H1 (cell line): ENCODE measurements at regions not wholly inside any gene's neighbourhood (a gene's known extent, or its start where the extent isn't known, plus 50 kb on each side); places are given as distances from the start of the nearest gene placed in this dataset.

Experiments used
- EZH2 ChIP-seq: fragments of 200-600 bp; sonication (generic); IDR thresholded peaks from 2 replicates; pipeline ENCODE4 v1.7.1; 2012; ENCODE audit warnings: low read depth, mild to moderate bottlenecking, moderate library complexity, low read length, inconsistent platforms; ENCODE audit not compliant: severe bottlenecking
- JUND ChIP-seq: IDR thresholded peaks from 2 replicates; pipeline ENCODE4 v1.6.1; 2011; ENCODE audit warnings: mild to moderate bottlenecking, improper control_type of control experiment, low read length
- MAFK ChIP-seq: IDR thresholded peaks from 2 replicates; pipeline ENCODE4 v1.6.1; 2012; ENCODE audit warnings: low read depth, mild to moderate bottlenecking, improper control_type of control experiment, low read length
- MAX ChIP-seq: IDR thresholded peaks from 2 replicates; pipeline ENCODE4 v1.6.1; 2012; ENCODE audit warnings: inconsistent platforms
- POLR2AphosphoS5 ChIP-seq: IDR thresholded peaks from 2 replicates; pipeline ENCODE4 v1.6.1; 2011; ENCODE audit warnings: low read depth, low read length
- SAP30 ChIP-seq: fragments of 300-600 bp; sonication (generic); IDR thresholded peaks from 2 replicates; pipeline ENCODE4 v1.7.1; 2012; ENCODE audit warnings: low read length, moderate library complexity, mild to moderate bottlenecking, inconsistent platforms; ENCODE audit not compliant: insufficient read depth, insufficient replicate concordance
- TBP ChIP-seq: IDR thresholded peaks from 2 replicates; pipeline ENCODE4 v1.6.1; 2011; ENCODE audit warnings: low read depth, low read length, improper control_type of control experiment
- TEAD4 ChIP-seq: IDR thresholded peaks from 2 replicates; pipeline ENCODE4 v1.6.1; 2012; ENCODE audit warnings: low read depth, low read length, inconsistent platforms, mixed read lengths
- YY1 ChIP-seq: IDR thresholded peaks from 2 replicates; pipeline ENCODE4 v1.6.1; 2011; ENCODE audit warnings: low read depth, mild to moderate bottlenecking, low read length

GRCh38 chr2:147639386-147639785, 205.4 kb upstream of the ACVR2A start (continued):
- TF ChIP-seq JUND (no peak), TEAD4 (no peak), SAP30 (no peak), MAFK (no peak), MAX (no peak), TBP (no peak), YY1 (no peak), EZH2 (no peak), POLR2AphosphoS5 (no peak)
